Neuron (in vitro differentiated cells): ENCODE measurements at regions not wholly inside any gene's neighbourhood (a gene's known extent, or its start where the extent isn't known, plus 50 kb on each side); places are given as distances from the start of the nearest gene placed in this dataset.

Experiments used
- H2AFZ ChIP-seq: one replicate; pipeline ENCODE4 v1.6.1; 2013; ENCODE audit warnings: low read depth, mild to moderate bottlenecking, inconsistent platforms, low read length, moderate library complexity
- H3K27me3 ChIP-seq: one replicate; pipeline ENCODE4 v1.6.1; 2013; ENCODE audit warnings: low read length; ENCODE audit not compliant: insufficient read depth
- H3K36me3 ChIP-seq: one replicate; pipeline ENCODE4 v1.6.1; 2013; ENCODE audit warnings: low read length; ENCODE audit not compliant: insufficient read depth
- H3K4me1 ChIP-seq: one replicate; pipeline ENCODE4 v1.6.1; 2013; ENCODE audit warnings: low read length; ENCODE audit not compliant: insufficient read depth
- H3K4me3 ChIP-seq: 2 replicates; pipeline ENCODE4 v1.5.1; 2013; ENCODE audit warnings: mild to moderate bottlenecking, low read length, moderate library complexity
- H3K9me3 ChIP-seq: one replicate; pipeline ENCODE4 v1.6.1; 2013; ENCODE audit warnings: low read length

- Histone ChIP-seq H2AFZ (no peak overlapping the region), H3K36me3 (no peaks in the 10 kb centered on the region), H3K4me3 (no peak overlapping the region), H3K4me1 (no peaks in the 10 kb centered on the region), H3K27me3 (no peaks in the 10 kb centered on the region), H3K9me3 (no peaks in the 10 kb centered on the region)
Observed at GRCh38 chr16:65975049-65975708, 391.3 kb upstream of the CDH5 start.

GRCh38 chr16:65967376-65967775 lies 399.1 kb upstream of the CDH5 start:
- H3K9me3 ChIP-seq: no peaks in the 10 kb centered on the region
- no peak overlapping the region for H2AFZ ChIP-seq
- H3K36me3 ChIP-seq: no peaks in the 10 kb centered on the region
- no peak overlapping the region for H3K4me3 ChIP-seq
- no peaks in the 10 kb centered on the region for H3K4me1 ChIP-seq
- H3K27me3 ChIP-seq: no peaks in the 10 kb centered on the region

GRCh38 chr16:65965628-65966027 lies 400.9 kb upstream of the CDH5 start:
- Histone ChIP-seq H2AFZ (no peak overlapping the region), H3K4me1 (no peaks in the 10 kb centered on the region), H3K9me3 (no peaks in the 10 kb centered on the region), H3K27me3 (no peaks in the 10 kb centered on the region), H3K36me3 (no peaks in the 10 kb centered on the region), H3K4me3 (no peak overlapping the region)

GRCh38 chr16:65964752-65965151 lies 401.7 kb upstream of the CDH5 start:
- H3K4me3 ChIP-seq: no peak overlapping the region

GRCh38 chr16:65961476-65962143 lies 404.9 kb upstream of the CDH5 start:
- no peaks in the 10 kb centered on the region for H3K27me3 ChIP-seq
- H3K9me3 ChIP-seq: no peaks in the 10 kb centered on the region
- no peaks in the 10 kb centered on the region for H3K36me3 ChIP-seq
- no peaks in the 10 kb centered on the region for H3K4me1 ChIP-seq
- H3K4me3 ChIP-seq: no peak overlapping the region
- no peak overlapping the region for H2AFZ ChIP-seq

More at GRCh38 chr16:65964752-65965151, 401.7 kb upstream of the CDH5 start:
- Histone ChIP-seq H3K27me3 (no peaks in the 10 kb centered on the region), H3K4me1 (no peaks in the 10 kb centered on the region), H2AFZ (no peak overlapping the region), H3K9me3 (no peaks in the 10 kb centered on the region), H3K36me3 (no peaks in the 10 kb centered on the region)

- no peak overlapping the region for H2AFZ ChIP-seq
- H3K4me1 ChIP-seq: no peaks in the 10 kb centered on the region
- no peaks in the 10 kb centered on the region for H3K9me3 ChIP-seq
- H3K27me3 ChIP-seq: no peaks in the 10 kb centered on the region
- H3K4me3 ChIP-seq: no peak overlapping the region
- H3K36me3 ChIP-seq: no peaks in the 10 kb centered on the region
Observed at GRCh38 chr16:65959983-65960382, 406.5 kb upstream of the CDH5 start.

- no peak overlapping the region for H2AFZ ChIP-seq
Observed at GRCh38 chr16:65958086-65958485, 408.4 kb upstream of the CDH5 start.

GRCh38 chr16:65956100-65956499 lies 410.4 kb upstream of the CDH5 start:
- H3K27me3 ChIP-seq: no peaks in the 10 kb centered on the region

More at GRCh38 chr16:65958086-65958485, 408.4 kb upstream of the CDH5 start:
- Histone ChIP-seq H3K27me3 (no peaks in the 10 kb centered on the region), H3K9me3 (no peaks in the 10 kb centered on the region), H3K4me1 (no peaks in the 10 kb centered on the region), H3K4me3 (no peak overlapping the region), H3K36me3 (no peaks in the 10 kb centered on the region)

GRCh38 chr16:65954446-65954845 lies 412.0 kb upstream of the CDH5 start:
- Histone ChIP-seq H2AFZ (no peak overlapping the region), H3K4me3 (no peak overlapping the region), H3K27me3 (no peaks in the 10 kb centered on the region), H3K36me3 (no peaks in the 10 kb centered on the region), H3K9me3 (no peaks in the 10 kb centered on the region), H3K4me1 (no peaks in the 10 kb centered on the region)

More at GRCh38 chr16:65956100-65956499, 410.4 kb upstream of the CDH5 start:
- H3K4me1 ChIP-seq: no peaks in the 10 kb centered on the region
- H3K4me3 ChIP-seq: no peak overlapping the region
- no peaks in the 10 kb centered on the region for H3K36me3 ChIP-seq
- no peak overlapping the region for H2AFZ ChIP-seq
- H3K9me3 ChIP-seq: no peaks in the 10 kb centered on the region

- no peaks in the 10 kb centered on the region for H3K36me3 ChIP-seq
- H3K4me3 ChIP-seq: no peak overlapping the region
- no peaks in the 10 kb centered on the region for H3K9me3 ChIP-seq
- no peaks in the 10 kb centered on the region for H3K27me3 ChIP-seq
- H3K4me1 ChIP-seq: no peaks in the 10 kb centered on the region
- no peak overlapping the region for H2AFZ ChIP-seq
Observed at GRCh38 chr16:65950211-65950610, 416.3 kb upstream of the CDH5 start.

GRCh38 chr16:65948361-65948760 lies 418.1 kb upstream of the CDH5 start:
- H2AFZ ChIP-seq: no peak overlapping the region
- no peaks in the 10 kb centered on the region for H3K27me3 ChIP-seq
- no peaks in the 10 kb centered on the region for H3K36me3 ChIP-seq
- H3K4me1 ChIP-seq: no peaks in the 10 kb centered on the region
- no peaks in the 10 kb centered on the region for H3K9me3 ChIP-seq
- H3K4me3 ChIP-seq: no peak overlapping the region

GRCh38 chr16:65947951-65948350 lies 418.5 kb upstream of the CDH5 start:
- no peaks in the 10 kb centered on the region for H3K27me3 ChIP-seq
- H3K4me1 ChIP-seq: no peaks in the 10 kb centered on the region
- H3K4me3 ChIP-seq: no peak overlapping the region
- no peaks in the 10 kb centered on the region for H3K36me3 ChIP-seq
- no peak overlapping the region for H2AFZ ChIP-seq
- H3K9me3 ChIP-seq: no peaks in the 10 kb centered on the region

GRCh38 chr16:65945493-65945892 lies 421.0 kb upstream of the CDH5 start:
- H3K27me3 ChIP-seq: no peaks in the 10 kb centered on the region
- no peaks in the 10 kb centered on the region for H3K4me1 ChIP-seq
- H3K36me3 ChIP-seq: no peaks in the 10 kb centered on the region
- H2AFZ ChIP-seq: no peak overlapping the region
- no peak overlapping the region for H3K4me3 ChIP-seq
- H3K9me3 ChIP-seq: no peaks in the 10 kb centered on the region

GRCh38 chr16:65944361-65944760 lies 422.1 kb upstream of the CDH5 start:
- Histone ChIP-seq H3K9me3 (no peaks in the 10 kb centered on the region), H3K4me1 (no peaks in the 10 kb centered on the region), H3K36me3 (no peaks in the 10 kb centered on the region)

More at GRCh38 chr16:65944361-65944760, 422.1 kb upstream of the CDH5 start:
- no peak overlapping the region for H3K4me3 ChIP-seq
- no peaks in the 10 kb centered on the region for H3K27me3 ChIP-seq
- H2AFZ ChIP-seq: no peak overlapping the region
